Pancreas (tissue), 10 donors: ENCODE measurements at regions not wholly inside any gene's neighbourhood (a gene's known extent, or its start where the extent isn't known, plus 50 kb on each side); places are given as distances from the start of the nearest gene placed in this dataset.

ENCODE experiments used
- ATAC-seq, 4 donors: fragments of 200-7000 bp; cut with Tn5 transposase; one replicate each; pipeline versions ENCODE4 v1.8.0 to v1.9.1; 2020; ENCODE audit warnings: mild to moderate bottlenecking in 4 of 4, moderate library complexity in 4 of 4
- DNase-seq, 6 donors: peaks; one replicate each; pipeline ENCODE4 v3.0.0-alpha.2; 2020
- FAIRE-seq: peaks from 2 replicates; lab custom pipeline; 2012; peaks lifted over from hg19 to GRCh38; lab: Jason Lieb, UNC
- H3K27ac ChIP-seq, 4 donors: fragments of 200-600 bp; sonication (generic); 1 replicate in 3 of 4; 2 replicates in 1 of 4; pipeline versions ENCODE4 v1.5.0 to v1.8.0; 2020
- H3K27me3 ChIP-seq, 4 donors: fragments of 200-600 bp; one replicate each; pipeline ENCODE4 v1.8.0; 2021
- H3K36me3 ChIP-seq, 3 donors: fragments of 200-600 bp; sonication (generic) in 1 of 3; one replicate each; pipeline versions ENCODE4 v1.5.0 to v1.8.0; 2020 to 2021
- H3K4me1 ChIP-seq, 3 donors: fragments of 200-600 bp; one replicate each; pipeline ENCODE4 v1.8.0; 2021
- H3K4me3 ChIP-seq, 4 donors: fragments of 200-600 bp; sonication (generic) in 2 of 4; one replicate each; pipeline versions ENCODE4 v1.5.0 to v1.8.0; 2020 to 2021
- H3K9me3 ChIP-seq, 4 donors: fragments of 200-600 bp; one replicate each; pipeline ENCODE4 v1.8.0; 2021
- WGBS, 2 donors: extraction: QIAGEN DNeasy Blood & Tissue Kit; methylation state at CpG; one replicate each; pipeline ENCODE4 v1.1.7; 2013; 5-methylcytosine and 5-hydroxymethylcytosine counted together
- intact Hi-C, 3 donors: fragments of 100-400 bp; cut with DNase I; formaldehyde crosslinking; loops; one replicate each; pipeline versions ENCODE4 v1.11.1 to v1.14.2; 2022
- TF ChIP-seq, protein P1 (sequence below), 4 donors: fragments of 200-600 bp; sonication (generic) in 3 of 4; IDR thresholded peaks; one replicate each; pipeline versions ENCODE4 v1.5.0 to v1.8.0; 2021; ENCODE audit warnings: antibody characterized with exemption in 4 of 4
- donor health status: healthy with polysubstance abuse.
- donor health status: DM: no; HTN: no; CAD: no; lungs with moderate emphysema.
- donor health status: DM: no; HTN: no; CAD: no.
- donor health status: control.
- donor health status: control.
- donor health status: Bipolar disorder and iron deficiency.
- donor health status: DM: yes; HTN: yes; CAD: no.
- donor health status: DM: no; HTN: no; CAD: no.
- donor health status: DM: no; HTN: no; CAD: no.
- donor health status: DM: yes; HTN: yes; CAD: no.

DNA sequence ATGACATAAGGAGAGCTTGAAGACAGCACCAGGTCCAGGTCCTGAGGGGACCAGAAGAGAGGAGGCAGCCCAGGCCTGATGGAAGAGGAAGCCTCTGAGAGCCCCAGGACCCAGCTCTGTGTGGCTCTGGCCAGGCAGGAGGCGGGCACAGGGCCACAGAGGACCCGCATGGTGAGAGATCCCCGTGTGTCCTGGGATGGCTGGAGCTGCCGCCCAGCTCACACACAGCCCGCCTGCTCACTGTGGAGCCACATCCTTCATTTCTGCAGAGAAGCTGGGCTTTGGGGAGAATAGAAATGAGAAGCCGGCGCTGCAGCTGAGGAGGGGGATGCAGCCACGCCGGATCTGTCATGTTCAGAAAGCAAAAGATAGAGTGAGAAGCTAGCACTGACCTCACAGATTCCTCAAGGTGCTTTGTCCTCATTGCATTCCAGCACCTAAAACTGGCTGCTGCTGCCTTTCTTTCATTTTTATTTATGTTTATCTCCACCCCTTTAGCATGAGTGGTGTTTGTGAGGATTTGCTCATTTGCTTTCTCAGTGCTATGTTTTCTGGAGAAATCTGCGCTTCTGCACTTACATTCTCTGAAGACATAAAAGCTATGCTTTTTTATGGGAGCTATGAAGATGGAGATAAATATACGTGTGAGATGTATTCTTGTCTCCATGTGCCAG lies 307.6 kb upstream of the MYT1L start:
- H3K4me3 ChIP-seq, result no peak overlapping the region
- 37 to 45% methylated on average over 11 of the region's 11 CpGs for WGBS, 2 donors
- H3K36me3 ChIP-seq, result no peaks in the 10 kb centered on the region
- intact Hi-C loops, result no loop called here
- no peak for ATAC-seq
- TF ChIP-seq, protein P1, sequence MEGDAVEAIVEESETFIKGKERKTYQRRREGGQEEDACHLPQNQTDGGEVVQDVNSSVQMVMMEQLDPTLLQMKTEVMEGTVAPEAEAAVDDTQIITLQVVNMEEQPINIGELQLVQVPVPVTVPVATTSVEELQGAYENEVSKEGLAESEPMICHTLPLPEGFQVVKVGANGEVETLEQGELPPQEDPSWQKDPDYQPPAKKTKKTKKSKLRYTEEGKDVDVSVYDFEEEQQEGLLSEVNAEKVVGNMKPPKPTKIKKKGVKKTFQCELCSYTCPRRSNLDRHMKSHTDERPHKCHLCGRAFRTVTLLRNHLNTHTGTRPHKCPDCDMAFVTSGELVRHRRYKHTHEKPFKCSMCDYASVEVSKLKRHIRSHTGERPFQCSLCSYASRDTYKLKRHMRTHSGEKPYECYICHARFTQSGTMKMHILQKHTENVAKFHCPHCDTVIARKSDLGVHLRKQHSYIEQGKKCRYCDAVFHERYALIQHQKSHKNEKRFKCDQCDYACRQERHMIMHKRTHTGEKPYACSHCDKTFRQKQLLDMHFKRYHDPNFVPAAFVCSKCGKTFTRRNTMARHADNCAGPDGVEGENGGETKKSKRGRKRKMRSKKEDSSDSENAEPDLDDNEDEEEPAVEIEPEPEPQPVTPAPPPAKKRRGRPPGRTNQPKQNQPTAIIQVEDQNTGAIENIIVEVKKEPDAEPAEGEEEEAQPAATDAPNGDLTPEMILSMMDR (IDR thresholded peaks at IDR 0.05), result no peak
- no peaks in the 10 kb centered on the region for H3K9me3 ChIP-seq
- no peak for FAIRE-seq
- no peaks in the 10 kb centered on the region for H3K27me3 ChIP-seq
- no peak overlapping the region for H3K27ac ChIP-seq
- no peaks in the 10 kb centered on the region for H3K4me1 ChIP-seq
- no peak for DNase-seq

DNA sequence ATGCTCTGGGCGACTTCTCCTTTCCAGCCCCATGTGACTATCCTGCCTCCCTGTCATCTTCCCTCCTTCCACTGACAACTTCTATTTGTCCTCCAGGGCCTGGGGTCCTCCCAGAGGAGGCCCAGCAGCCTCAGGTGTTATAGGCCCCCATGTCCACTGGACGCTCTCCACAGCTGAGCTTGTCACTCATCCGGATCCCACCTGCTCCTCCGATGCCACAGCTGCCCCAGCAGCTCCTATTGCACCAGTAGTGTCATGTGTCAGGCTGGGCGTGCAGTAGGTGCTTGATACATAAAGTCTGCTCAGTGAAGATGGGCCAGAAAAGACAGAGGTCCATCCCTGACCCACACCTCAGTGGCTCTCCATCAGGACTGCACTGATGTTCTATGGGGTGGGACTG lies 305.7 kb upstream of the MYT1L start:
- FAIRE-seq (no peak), DNase-seq (no peak)

DNA sequence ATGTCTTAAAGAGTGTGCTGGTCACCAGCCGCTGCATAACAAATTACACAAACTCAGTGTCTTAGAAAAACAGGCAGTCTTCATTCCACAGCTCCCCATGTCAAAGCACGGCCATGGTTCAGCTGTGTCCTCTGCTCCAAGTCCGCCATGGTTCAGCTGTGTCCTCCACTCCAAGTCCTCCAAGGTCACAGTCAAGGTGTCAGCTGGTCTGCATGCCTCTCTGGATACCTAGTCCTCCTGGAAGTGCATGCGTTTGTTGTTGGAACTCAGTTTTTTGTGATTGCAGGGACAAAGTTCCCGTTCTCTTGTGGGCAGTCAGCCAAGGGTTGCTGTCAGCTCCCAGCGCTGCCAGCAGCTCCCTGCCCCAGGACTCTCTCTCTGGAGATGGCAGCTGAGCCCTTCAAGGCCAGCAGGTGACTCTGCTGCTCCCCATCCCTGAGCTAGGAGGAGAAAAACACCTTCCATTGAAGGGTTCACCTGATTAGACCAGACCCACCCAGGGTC lies 304.0 kb upstream of the MYT1L start:
- no peaks in the 10 kb centered on the region for H3K36me3 ChIP-seq
- H3K4me1 ChIP-seq, result no peaks in the 10 kb centered on the region
- DNase-seq (no peak), FAIRE-seq (no peak), ATAC-seq (no peak)
- no peak overlapping the region for H3K27ac ChIP-seq
- no peaks in the 10 kb centered on the region for H3K9me3 ChIP-seq
- H3K27me3 ChIP-seq, result peaks cover 0 to 3% (median 0%) of the 10 kb centered on the region in 4 donors
- intact Hi-C loops, result no loop called here
- H3K4me3 ChIP-seq, result no peak overlapping the region
- WGBS, 2 donors, result 63 to 64% methylated on average over 6 of the region's 6 CpGs
- TF ChIP-seq, protein P1 (IDR thresholded peaks at IDR 0.05), result no peak

More for the DNA sequence above, 305.7 kb upstream of the MYT1L start:
- TF ChIP-seq, protein P1 (IDR thresholded peaks at IDR 0.05), result no peak
- Histone ChIP-seq H3K27ac (no peak overlapping the region), H3K27me3 (no peaks in the 10 kb centered on the region), H3K9me3 (no peaks in the 10 kb centered on the region), H3K4me1 (no peaks in the 10 kb centered on the region), H3K4me3 (no peak overlapping the region), H3K36me3 (no peaks in the 10 kb centered on the region)
- ATAC-seq, result no peak
- WGBS, 2 donors, result 70 to 82% methylated on average over 5 of the region's 5 CpGs
- intact Hi-C loops, result no loop called here

DNA sequence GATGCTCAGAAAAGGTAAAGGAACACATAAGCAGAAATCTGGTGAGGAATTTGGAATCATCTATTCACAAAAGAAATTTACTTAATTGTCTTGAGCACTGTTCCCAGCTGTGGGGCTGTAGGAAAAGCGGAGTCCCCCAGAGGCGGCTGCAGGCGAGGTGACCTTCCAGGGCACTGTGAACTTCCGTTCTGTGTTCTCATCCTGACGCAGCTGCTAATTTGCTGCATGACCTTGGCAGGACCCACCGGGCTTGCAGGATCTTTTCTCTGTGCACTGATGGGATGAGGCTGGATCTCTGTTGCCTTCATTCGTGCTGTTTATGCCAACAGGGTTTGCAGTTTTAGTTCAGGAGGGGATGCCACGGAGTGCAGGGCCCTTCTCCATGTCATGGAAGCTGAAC lies 301.9 kb upstream of the MYT1L start:
- no peak overlapping the region for H3K27ac ChIP-seq
- DNase-seq (no peak), FAIRE-seq (no peak), ATAC-seq (no peak)
- H3K4me3 ChIP-seq, result no peak overlapping the region
- intact Hi-C loops, result no loop called here
- no peaks in the 10 kb centered on the region for H3K36me3 ChIP-seq
- WGBS, 2 donors, result 29 to 38% methylated on average over 8 of the region's 8 CpGs
- H3K9me3 ChIP-seq, result no peaks in the 10 kb centered on the region
- peaks cover 0 to 3% (median 0%) of the 10 kb centered on the region in 4 donors for H3K27me3 ChIP-seq
- TF ChIP-seq, protein P1 (IDR thresholded peaks at IDR 0.05), result no peak
- H3K4me1 ChIP-seq, result no peaks in the 10 kb centered on the region

DNA sequence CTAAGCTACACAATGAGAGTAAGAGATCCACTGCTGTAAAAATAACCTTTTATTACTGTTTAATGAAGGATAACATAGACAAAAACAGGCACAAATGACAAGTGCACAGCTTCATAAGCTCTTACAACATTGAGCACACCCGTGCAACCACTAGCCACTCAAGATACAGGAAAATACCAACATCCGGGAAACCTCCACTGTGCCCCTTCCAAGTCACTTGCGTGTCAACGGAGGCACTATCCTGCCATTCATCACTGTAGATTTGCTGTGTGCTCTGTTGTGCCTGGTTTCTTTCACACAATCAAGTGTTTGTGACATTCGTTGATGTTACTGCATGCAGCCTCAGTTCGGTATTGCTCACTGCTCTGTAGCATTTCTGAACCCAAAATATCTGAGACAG lies 292.9 kb upstream of the MYT1L start:
- DNase-seq (no peak), FAIRE-seq (no peak), ATAC-seq (no peak)
- WGBS, 2 donors, result 56 to 68% methylated on average over 6 of the region's 6 CpGs
- H3K27ac ChIP-seq, result no peak overlapping the region
- TF ChIP-seq, protein P1 (IDR thresholded peaks at IDR 0.05), result no peak
- H3K36me3 ChIP-seq, result no peaks in the 10 kb centered on the region
- H3K4me3 ChIP-seq, result no peak overlapping the region
- H3K9me3 ChIP-seq, result no peaks in the 10 kb centered on the region
- no peaks in the 10 kb centered on the region for H3K27me3 ChIP-seq
- H3K4me1 ChIP-seq, result no peaks in the 10 kb centered on the region
- intact Hi-C loops, result no loop called here
